ENCODE measurements at regions not wholly inside any gene's neighbourhood (a gene's known extent, or its start where the extent isn't known, plus 50 kb on each side); places are given as distances from the start of the nearest gene placed in this dataset.

DNA sequence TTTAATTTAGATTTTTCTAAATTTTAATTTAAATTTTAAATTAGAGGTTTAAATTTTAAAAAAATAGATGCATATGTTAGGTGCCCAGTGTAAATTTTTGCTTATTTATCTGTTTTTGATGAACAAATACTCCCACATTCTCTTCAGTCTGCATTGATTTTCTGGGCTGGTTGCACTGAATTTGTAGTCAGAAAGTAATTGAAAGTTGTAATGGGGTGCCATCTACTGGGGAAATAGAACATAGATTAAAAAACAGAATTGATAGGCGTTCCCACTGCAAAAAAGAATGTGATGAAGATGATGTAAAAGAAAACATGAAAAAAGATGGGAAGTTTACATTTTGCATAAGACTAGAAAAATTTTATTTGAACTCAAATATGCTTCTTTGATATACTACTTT lies 51.7 kb upstream of the CCDC85A start:
- no peak for TF ChIP-seq ZBTB7A (IDR thresholded peaks at IDR 0.05; ENCODE audit: low read depth)
- no peak for TF ChIP-seq EP300 (IDR thresholded peaks at IDR 0.05; ENCODE audit: borderline replicate concordance)
- TF ChIP-seq YY1 (IDR thresholded peaks at IDR 0.05; ENCODE audit: low read depth) = no peak
- TF ChIP-seq TAF1 (IDR thresholded peaks at IDR 0.05; ENCODE audit: low read depth) = no peak
- TF ChIP-seq CEBPB (IDR thresholded peaks at IDR 0.05) = no peak
- peak; percentile 64 for TF ChIP-seq RAD21 (IDR thresholded peaks at IDR 0.05; ENCODE audit: low read depth)
- TF ChIP-seq, protein P1, sequence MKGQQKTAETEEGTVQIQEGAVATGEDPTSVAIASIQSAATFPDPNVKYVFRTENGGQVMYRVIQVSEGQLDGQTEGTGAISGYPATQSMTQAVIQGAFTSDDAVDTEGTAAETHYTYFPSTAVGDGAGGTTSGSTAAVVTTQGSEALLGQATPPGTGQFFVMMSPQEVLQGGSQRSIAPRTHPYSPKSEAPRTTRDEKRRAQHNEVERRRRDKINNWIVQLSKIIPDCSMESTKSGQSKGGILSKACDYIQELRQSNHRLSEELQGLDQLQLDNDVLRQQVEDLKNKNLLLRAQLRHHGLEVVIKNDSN (IDR thresholded peaks at IDR 0.05) = no peak
